HEK293 (cell line): ENCODE measurements at regions not wholly inside any gene's neighbourhood (a gene's known extent, or its start where the extent isn't known, plus 50 kb on each side); places are given as distances from the start of the nearest gene placed in this dataset.

ENCODE experiments used
- CTCF ChIA-PET: fragments of 350-600 bp; formaldehyde crosslinking; extraction: SDS; loops from one replicate; lab custom pipeline; 2021; ENCODE audit warnings: antibody characterized with exemption; lab: Yijun Ruan, JAX
- POLR2A ChIA-PET: fragments of 300-600 bp; formaldehyde crosslinking; extraction: SDS; loops from one replicate; lab custom pipeline; 2020; ENCODE audit warnings: antibody characterized with exemption, inconsistent platforms; lab: Yijun Ruan, JAX
- H3K27ac ChIP-seq: fragments of 200-500 bp; sonication (Bioruptor generic); 2 replicates; pipeline ENCODE4 v1.5.1; 2014; ENCODE audit warnings: low read depth, low read length, control low read depth, inconsistent platforms; ENCODE audit errors: extremely low read depth
- H3K36me3 ChIP-seq, 2 experiments: fragments of 200-500 bp in 1 of 2; sonication (Bioruptor generic) in 1 of 2; 1 replicate in 1 of 2; 2 replicates in 1 of 2; pipeline ENCODE4 v1.5.1; 2014 to 2017; ENCODE audit warnings: inconsistent platforms in 2 of 2, low read length in 2 of 2; ENCODE audit not compliant: control insufficient read depth in 2 of 2, insufficient read depth in 1 of 2
- H3K4me1 ChIP-seq: fragments of 200-500 bp; sonication (Bioruptor generic); 2 replicates; pipeline ENCODE4 v1.5.1; 2014; ENCODE audit warnings: mild to moderate bottlenecking, low read length, inconsistent platforms; ENCODE audit not compliant: control insufficient read depth, insufficient read depth
- H3K4me3 ChIP-seq: 2 replicates; pipeline ENCODE4 v1.5.1; 2011; ENCODE audit warnings: low read depth, mild to moderate bottlenecking, control low read depth, low read length, moderate library complexity
- H3K9me3 ChIP-seq: fragments of 200-500 bp; sonication (Bioruptor generic); 2 replicates; pipeline ENCODE4 v1.5.1; 2014; ENCODE audit warnings: low read depth, low read length, inconsistent platforms; ENCODE audit not compliant: control insufficient read depth, insufficient read depth
- EGR2 ChIP-seq: fragments of 450-650 bp; formaldehyde crosslinking; IDR thresholded peaks from 2 replicates; pipeline ENCODE4 v1.5.1; 2016; ENCODE audit warnings: low read depth, missing biosample characterization, missing genetic modification characterization
- GLI2 ChIP-seq: fragments of 450-650 bp; formaldehyde crosslinking; IDR thresholded peaks from 2 replicates; pipeline ENCODE4; 2017; ENCODE audit warnings: missing biosample characterization, missing genetic modification characterization, low read depth, borderline replicate concordance
- HOXD13 ChIP-seq: sonication (generic); formaldehyde crosslinking; IDR thresholded peaks from 2 replicates; pipeline ENCODE4 v1.8.0; 2022; ENCODE audit warnings: missing genetic modification reagents, borderline replicate concordance
- IKZF3 ChIP-seq: fragments of 450-650 bp; IDR thresholded peaks from 2 replicates; pipeline ENCODE4 v1.5.0; 2018; ENCODE audit warnings: missing biosample characterization, mild to moderate bottlenecking, missing genetic modification characterization, moderate library complexity
- INSM2 ChIP-seq: fragments of 450-650 bp; formaldehyde crosslinking; IDR thresholded peaks from 2 replicates; pipeline ENCODE4 v1.5.1; 2016; ENCODE audit warnings: missing biosample characterization, missing genetic modification characterization
- MEIS1 ChIP-seq: sonication (generic); formaldehyde crosslinking; IDR thresholded peaks from 2 replicates; pipeline ENCODE4 v1.8.1; 2022; ENCODE audit warnings: missing genetic modification reagents, mild to moderate bottlenecking, borderline replicate concordance
- PRDM1 ChIP-seq: fragments of 450-650 bp; formaldehyde crosslinking; IDR thresholded peaks from 2 replicates; pipeline ENCODE4; 2016; ENCODE audit warnings: missing biosample characterization, missing genetic modification characterization
- YY1 ChIP-seq: fragments of 450-650 bp; formaldehyde crosslinking; IDR thresholded peaks from 2 replicates; pipeline ENCODE4 v1.5.1; 2018; ENCODE audit warnings: missing biosample characterization, missing genetic modification characterization
- ZBTB1 ChIP-seq: fragments of 450-650 bp; formaldehyde crosslinking; IDR thresholded peaks from 2 replicates; pipeline ENCODE4 v1.5.1; 2016; ENCODE audit warnings: missing biosample characterization, missing genetic modification characterization
- ZBTB11 ChIP-seq: fragments of 450-650 bp; formaldehyde crosslinking; conservative IDR thresholded peaks from 2 replicates; pipeline ENCODE4 v1.5.1; 2016; ENCODE audit warnings: low read depth, missing biosample characterization, missing genetic modification characterization
- ZNF121 ChIP-seq: fragments of 450-650 bp; formaldehyde crosslinking; IDR thresholded peaks from 2 replicates; pipeline ENCODE4 v1.5.1; 2016; ENCODE audit warnings: missing biosample characterization, missing genetic modification characterization
- ZNF140 ChIP-seq: fragments of 450-650 bp; formaldehyde crosslinking; IDR thresholded peaks from 2 replicates; pipeline ENCODE4 v1.5.1; 2016; ENCODE audit warnings: missing biosample characterization, missing genetic modification characterization
- ZNF157 ChIP-seq: fragments of 450-650 bp; formaldehyde crosslinking; IDR thresholded peaks from 2 replicates; pipeline ENCODE4 v1.5.1; 2016; ENCODE audit warnings: missing biosample characterization, missing genetic modification characterization
- ZNF280D ChIP-seq: fragments of 450-650 bp; formaldehyde crosslinking; IDR thresholded peaks from 2 replicates; pipeline ENCODE4 v1.5.1; 2016; ENCODE audit warnings: missing biosample characterization, missing genetic modification characterization
- ZNF366 ChIP-seq: fragments of 450-650 bp; formaldehyde crosslinking; conservative IDR thresholded peaks from 2 replicates; pipeline ENCODE4 v1.5.1; 2016; ENCODE audit warnings: missing biosample characterization, missing genetic modification characterization
- ZNF433 ChIP-seq: fragments of 450-650 bp; formaldehyde crosslinking; IDR thresholded peaks from 2 replicates; pipeline ENCODE4 v1.5.1; 2016; ENCODE audit warnings: missing biosample characterization, missing genetic modification characterization, low read depth
- ZNF473 ChIP-seq: fragments of 450-650 bp; formaldehyde crosslinking; IDR thresholded peaks from 2 replicates; pipeline ENCODE4 v1.5.1; 2017; ENCODE audit warnings: missing biosample characterization, missing genetic modification characterization
- ZNF513 ChIP-seq: fragments of 450-650 bp; IDR thresholded peaks from 2 replicates; pipeline ENCODE4 v1.5.1; 2018; ENCODE audit warnings: missing biosample characterization, missing genetic modification characterization
- ZNF623 ChIP-seq: fragments of 450-650 bp; formaldehyde crosslinking; IDR thresholded peaks from 2 replicates; pipeline ENCODE4 v1.5.1; 2016; ENCODE audit warnings: missing biosample characterization, missing genetic modification characterization
- ZNF629 ChIP-seq: fragments of 450-650 bp; formaldehyde crosslinking; IDR thresholded peaks from 2 replicates; pipeline ENCODE4 v1.5.1; 2017; ENCODE audit warnings: missing biosample characterization, missing genetic modification characterization
- ZNF785 ChIP-seq: fragments of 450-650 bp; formaldehyde crosslinking; IDR thresholded peaks from 2 replicates; pipeline ENCODE4 v1.5.1; 2016; ENCODE audit warnings: missing biosample characterization, missing genetic modification characterization
- ZSCAN16 ChIP-seq: fragments of 450-650 bp; formaldehyde crosslinking; IDR thresholded peaks from 2 replicates; pipeline ENCODE4 v1.5.1; 2016; ENCODE audit warnings: missing biosample characterization, missing genetic modification characterization
- ZSCAN18 ChIP-seq: fragments of 450-650 bp; formaldehyde crosslinking; IDR thresholded peaks from 2 replicates; pipeline ENCODE4 v1.5.1; 2016; ENCODE audit warnings: missing biosample characterization, missing genetic modification characterization

GRCh38 chr15:38695249-38696108 is 130.9 kb upstream of the RASGRP1 start:
- no peaks in the 10 kb centered on the region for H3K9me3 ChIP-seq
- H3K4me3 ChIP-seq: no peak overlapping the region
- TF ChIP-seq YY1 (tag by site-specific recombination): no peak
- TF ChIP-seq EGR2 (tag by site-specific recombination): no peak
- TF ChIP-seq ZSCAN16: no peak
- TF ChIP-seq ZSCAN18 (tag by site-specific recombination): no peak
- TF ChIP-seq ZNF629 (tag by site-specific recombination): no peak
- no peak for TF ChIP-seq ZNF157
- no peak for TF ChIP-seq ZNF433
- no peak for TF ChIP-seq ZNF623
- no peak for TF ChIP-seq MEIS1 (CRISPR knock-in tag)
- no peak for TF ChIP-seq PRDM1 (tag by site-specific recombination)
- TF ChIP-seq HOXD13 (CRISPR knock-in tag): no peak
- TF ChIP-seq ZNF121 (tag by site-specific recombination): no peak
- no peak for TF ChIP-seq GLI2 (tag by site-specific recombination)
- H3K4me1 ChIP-seq: no peaks in the 10 kb centered on the region
- POLR2A ChIA-PET: no interaction called here
- no peak overlapping the region for H3K27ac ChIP-seq
- CTCF ChIA-PET: interaction anchor here (0.5 to 3.9 kb wide), 3 partner anchors 9 to 255 kb away, joined by 3 to 12 read pairs (median 4); no protein-coding TSS in a partner anchor
- no peaks in the 10 kb centered on the region for H3K36me3 ChIP-seq

- POLR2A ChIA-PET: no interaction called here
- TF ChIP-seq ZNF280D (tag by site-specific recombination) (no peak), INSM2 (no peak), ZNF513 (tag by site-specific recombination) (no peak), ZBTB11 (tag by site-specific recombination) (no peak), ZNF785 (no peak), ZNF140 (tag by site-specific recombination) (no peak), ZNF366 (tag by site-specific recombination) (no peak), IKZF3 (tag by site-specific recombination) (no peak), ZBTB1 (no peak), ZNF473 (tag by site-specific recombination) (no peak)
Measured at GRCh38 chr15:38696109-38696727, 131.6 kb upstream of the RASGRP1 start.

More at GRCh38 chr15:38696109-38696727, 131.6 kb upstream of the RASGRP1 start:
- CTCF ChIA-PET: interaction anchor here (0.5 to 3.9 kb wide), 5 partner anchors 8 to 256 kb away, joined by 3 to 12 read pairs (median 5); no protein-coding TSS in a partner anchor
- Histone ChIP-seq H3K4me1 (no peaks in the 10 kb centered on the region), H3K27ac (no peak overlapping the region), H3K4me3 (no peak overlapping the region), H3K36me3 (no peaks in the 10 kb centered on the region), H3K9me3 (no peaks in the 10 kb centered on the region)
